ENCODE measurements at regions not wholly inside any gene's neighbourhood (a gene's known extent, or its start where the extent isn't known, plus 50 kb on each side); places are given as distances from the start of the nearest gene placed in this dataset.

DNA sequence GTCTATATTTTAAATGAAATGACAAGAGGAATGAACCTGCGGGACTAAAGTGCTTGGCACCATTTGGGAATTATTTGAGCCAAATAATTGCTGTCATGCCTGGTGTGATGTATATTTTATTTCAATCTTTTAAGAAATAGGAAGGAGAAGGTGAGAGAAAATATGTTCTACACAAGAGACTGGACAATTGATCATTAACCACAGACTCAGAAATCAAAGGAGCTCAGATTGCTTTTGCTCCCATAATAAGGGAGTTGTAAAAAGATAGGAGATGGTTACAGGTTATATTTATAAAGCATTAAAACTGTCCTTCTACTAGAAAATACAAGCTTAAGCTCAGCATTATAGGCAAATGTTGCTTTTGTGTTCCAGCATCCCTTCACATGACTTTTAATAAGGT, 515.2 kb upstream of the SULF2 start:
- TF ChIP-seq, protein P1, sequence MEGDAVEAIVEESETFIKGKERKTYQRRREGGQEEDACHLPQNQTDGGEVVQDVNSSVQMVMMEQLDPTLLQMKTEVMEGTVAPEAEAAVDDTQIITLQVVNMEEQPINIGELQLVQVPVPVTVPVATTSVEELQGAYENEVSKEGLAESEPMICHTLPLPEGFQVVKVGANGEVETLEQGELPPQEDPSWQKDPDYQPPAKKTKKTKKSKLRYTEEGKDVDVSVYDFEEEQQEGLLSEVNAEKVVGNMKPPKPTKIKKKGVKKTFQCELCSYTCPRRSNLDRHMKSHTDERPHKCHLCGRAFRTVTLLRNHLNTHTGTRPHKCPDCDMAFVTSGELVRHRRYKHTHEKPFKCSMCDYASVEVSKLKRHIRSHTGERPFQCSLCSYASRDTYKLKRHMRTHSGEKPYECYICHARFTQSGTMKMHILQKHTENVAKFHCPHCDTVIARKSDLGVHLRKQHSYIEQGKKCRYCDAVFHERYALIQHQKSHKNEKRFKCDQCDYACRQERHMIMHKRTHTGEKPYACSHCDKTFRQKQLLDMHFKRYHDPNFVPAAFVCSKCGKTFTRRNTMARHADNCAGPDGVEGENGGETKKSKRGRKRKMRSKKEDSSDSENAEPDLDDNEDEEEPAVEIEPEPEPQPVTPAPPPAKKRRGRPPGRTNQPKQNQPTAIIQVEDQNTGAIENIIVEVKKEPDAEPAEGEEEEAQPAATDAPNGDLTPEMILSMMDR (IDR thresholded peaks at IDR 0.05) = no peak
- TF ChIP-seq POLR2A (IDR thresholded peaks at IDR 0.05; ENCODE audit: low read depth) = no peak
- TF ChIP-seq POLR2AphosphoS5 (IDR thresholded peaks at IDR 0.05) = no peak
- no peak for TF ChIP-seq EP300 (IDR thresholded peaks at IDR 0.05)
